Hindlimb muscle (tissue), 1 donor: ENCODE measurements at regions not wholly inside any gene's neighbourhood (a gene's known extent, or its start where the extent isn't known, plus 50 kb on each side); places are given as distances from the start of the nearest gene placed in this dataset.
A peak's percentile ranks its signal among the peaks of the same experiment; 100 is the strongest.

Experiments used
- DNase-seq: peaks from one replicate; pipeline ENCODE4 v3.0.0-alpha.2; 2013

DNA sequence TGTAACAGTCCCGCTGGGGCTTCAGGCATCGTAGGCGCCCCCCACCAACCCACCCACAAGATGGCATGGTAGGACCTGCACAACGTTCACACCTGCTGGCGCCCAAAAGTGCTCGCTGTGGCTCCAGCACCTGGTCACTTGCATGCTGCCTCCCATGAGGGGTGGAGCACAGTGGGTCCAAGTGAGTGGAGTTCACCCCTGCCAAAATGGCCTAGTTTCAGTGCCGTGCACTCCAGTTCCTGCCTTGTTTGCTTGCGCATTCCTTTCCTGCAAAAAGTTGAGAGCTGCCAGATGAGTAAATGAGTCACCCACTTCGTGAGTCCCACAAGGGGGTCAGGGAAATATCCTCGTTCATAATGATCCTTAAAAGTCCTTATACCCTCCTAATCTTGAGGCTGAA is 788.7 kb upstream of the DPPA4 start:
- DNase-seq, result no peak

DNA sequence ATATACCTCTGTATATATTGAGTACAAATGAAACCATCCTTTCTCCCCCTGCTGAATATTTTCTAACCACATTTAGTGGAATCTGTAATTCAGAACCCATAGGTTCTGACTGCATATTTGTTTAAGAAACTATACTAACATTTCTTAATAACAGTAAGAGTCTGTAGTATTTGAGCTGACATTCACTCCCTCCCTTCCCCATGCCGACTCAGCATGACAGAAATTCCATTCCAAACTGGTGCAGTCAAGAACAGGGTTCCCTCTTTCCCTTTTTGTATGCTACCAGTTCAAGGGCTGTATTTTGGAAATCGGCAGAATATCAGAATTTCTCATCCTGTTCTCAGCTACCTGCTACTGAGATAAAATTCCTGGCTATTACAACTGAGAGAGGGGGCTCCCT is 796.6 kb upstream of the DPPA4 start:
- DNase-seq, result no peak

DNA sequence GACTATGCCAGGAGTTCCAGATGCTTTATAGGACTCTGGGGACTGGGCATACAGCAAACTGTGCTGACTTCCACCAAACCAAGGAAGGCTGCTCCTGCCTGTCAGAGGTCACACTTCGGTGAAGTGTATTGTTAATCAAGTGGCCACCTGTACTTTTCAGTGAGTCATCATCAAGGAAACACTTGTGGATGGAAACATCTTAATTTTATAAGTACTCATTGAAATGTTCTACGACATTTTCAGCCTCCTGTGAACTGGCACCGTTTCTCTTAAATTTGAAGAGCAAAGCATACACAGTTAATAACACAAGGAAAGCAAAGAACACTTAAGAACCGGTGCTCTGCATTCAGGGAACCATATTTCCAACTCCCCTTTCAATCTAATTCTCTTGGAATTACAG is 801.7 kb upstream of the DPPA4 start:
- DNase-seq, result no peak

DNA sequence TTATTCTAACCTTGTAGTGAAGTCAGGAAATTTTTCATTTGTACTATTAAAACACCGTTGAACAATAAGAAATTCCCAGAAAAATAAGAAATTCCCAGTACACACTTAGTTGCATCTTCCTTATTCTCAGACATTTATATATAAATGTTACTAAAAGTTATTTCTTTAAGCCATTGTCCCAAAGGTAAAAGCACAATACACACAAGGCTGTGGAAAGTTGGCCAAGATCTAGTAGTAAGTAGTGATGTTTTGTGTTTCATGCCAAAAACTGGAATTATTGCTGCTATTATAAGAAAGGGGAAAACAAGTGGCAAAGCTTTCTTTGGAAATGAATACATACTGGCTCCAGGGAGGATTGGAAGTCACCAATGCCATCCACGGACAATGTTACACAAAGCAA is 802.5 kb upstream of the DPPA4 start:
- DNase-seq, result peak; percentile 14

DNA sequence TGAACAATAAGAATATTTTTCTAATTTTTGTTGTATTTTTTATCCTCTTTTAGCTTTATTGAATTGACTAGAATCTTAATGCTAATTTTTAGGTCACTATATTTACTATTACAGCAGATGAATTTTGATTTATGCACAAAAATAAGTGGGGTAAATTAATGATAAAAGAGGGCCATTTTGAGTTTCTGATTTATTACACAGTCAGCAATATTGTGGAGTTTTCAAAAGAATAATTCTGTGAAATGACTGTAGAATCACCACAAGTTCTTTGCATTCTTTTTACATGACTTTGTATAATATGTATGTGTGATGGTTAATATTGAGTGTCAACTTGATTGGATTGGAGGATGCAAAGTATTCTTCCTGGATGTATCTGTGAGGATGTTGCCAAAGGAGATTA is 812.4 kb upstream of the DPPA4 start:
- no peak for DNase-seq

DNA sequence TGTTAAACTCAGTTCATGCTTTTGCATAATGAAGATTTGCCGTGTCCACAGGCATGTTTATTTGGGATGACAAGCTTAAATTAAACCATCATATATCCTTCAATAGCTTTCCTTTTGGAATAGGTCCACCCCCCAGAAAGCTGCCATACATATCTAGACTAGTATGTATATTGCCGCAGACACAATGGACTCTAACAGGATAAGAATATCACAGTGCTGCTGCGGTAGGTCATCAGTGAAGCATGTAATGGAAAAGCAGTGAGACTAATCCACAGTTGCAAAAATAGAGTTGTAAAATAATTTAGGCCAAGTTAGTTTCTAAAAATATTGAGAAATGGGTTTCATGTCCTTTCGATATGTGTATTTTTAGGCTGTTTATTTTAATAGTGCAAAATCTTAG is 819.9 kb upstream of the DPPA4 start:
- DNase-seq, result no peak

DNA sequence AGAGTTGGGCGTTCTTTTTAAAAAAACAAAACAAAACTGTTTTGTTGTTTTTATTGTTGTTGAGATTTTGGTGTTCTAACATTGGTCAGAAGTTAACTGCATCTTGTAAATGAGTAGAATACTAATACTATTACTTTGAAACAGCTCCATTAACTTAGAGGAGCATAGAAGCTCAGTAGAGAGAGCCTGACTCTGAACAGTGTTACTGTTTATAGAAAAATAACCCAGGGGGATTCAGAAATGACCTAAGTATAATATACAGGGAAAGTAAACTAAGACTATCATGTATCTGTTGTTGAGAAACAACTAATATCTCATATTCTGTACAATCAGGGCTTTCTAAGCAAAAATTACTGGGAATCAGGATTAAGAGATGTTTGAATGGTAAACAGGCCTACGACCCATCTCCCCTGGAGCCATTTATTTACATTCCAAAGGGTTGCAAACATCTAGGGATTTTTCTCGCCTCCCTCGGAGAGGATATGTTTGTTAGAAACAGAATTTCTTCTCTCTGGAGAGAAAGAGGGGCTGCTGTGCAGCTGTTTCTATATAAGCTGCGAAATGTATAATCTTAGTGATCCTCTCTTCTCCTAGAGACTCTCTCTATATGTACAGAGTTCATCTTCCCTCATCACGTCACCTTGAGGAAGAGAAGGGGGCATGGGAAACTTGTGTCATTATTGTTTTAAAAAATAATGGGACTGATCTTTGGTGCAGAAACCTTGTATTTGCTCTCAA is 827.5 kb upstream of the DPPA4 start:
- DNase-seq, result no peak

DNA sequence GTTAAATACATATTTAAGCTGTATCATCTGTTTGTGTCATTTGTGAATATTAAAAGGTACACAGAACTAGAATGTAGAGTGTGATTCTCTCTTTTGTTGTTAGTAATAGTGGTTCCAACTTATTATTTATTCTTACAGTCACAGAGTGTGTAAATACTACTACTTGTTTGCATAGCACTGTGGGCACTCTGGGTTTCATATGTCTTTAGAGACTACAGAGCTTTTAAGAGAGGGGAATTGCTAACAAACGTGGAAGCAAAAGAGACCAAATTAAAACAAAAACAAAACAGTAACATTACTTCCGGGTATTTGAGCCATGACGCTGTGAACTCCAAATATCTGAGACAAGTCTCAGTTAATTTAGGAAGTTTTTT is 828.0 kb upstream of the DPPA4 start:
- no peak for DNase-seq

DNA sequence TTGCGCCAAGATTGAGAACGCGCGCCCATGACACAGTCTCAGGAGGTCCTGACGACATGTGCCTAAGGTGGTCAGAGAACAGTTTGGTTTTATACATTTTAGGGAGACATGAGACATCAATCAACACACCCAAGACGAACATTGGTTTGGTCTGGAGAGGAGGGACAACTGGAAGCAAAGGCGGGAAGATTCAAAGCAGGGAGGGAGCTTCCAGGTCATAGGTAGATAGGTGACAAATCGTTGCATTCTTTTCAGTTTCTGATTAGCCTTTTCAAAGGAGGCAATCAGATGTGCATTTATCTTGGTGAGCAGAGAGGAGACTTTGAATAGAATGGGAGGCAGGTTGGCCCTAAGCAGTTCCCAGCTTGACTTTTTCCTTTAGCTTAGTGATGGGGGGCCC is 828.4 kb upstream of the DPPA4 start:
- DNase-seq, result no peak

DNA sequence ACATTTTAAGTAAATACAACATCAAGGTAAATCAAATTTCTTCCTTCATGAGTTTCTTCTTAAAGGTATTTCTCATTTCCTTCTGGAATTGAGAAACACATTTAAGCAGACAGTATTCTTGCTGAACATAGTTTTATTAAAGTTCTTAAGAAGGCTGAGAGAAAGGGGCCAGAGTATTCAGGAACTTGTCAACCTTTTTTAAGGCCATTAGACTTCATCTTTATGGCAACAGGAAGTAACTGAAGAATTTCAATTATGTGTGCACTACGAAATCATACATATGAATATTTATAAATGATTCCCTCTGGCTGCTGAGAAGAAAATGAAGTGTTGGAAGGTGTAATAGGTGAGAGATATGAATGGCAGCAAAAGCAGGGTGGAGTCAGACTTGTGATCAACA is 829.4 kb upstream of the DPPA4 start:
- DNase-seq, result no peak

DNA sequence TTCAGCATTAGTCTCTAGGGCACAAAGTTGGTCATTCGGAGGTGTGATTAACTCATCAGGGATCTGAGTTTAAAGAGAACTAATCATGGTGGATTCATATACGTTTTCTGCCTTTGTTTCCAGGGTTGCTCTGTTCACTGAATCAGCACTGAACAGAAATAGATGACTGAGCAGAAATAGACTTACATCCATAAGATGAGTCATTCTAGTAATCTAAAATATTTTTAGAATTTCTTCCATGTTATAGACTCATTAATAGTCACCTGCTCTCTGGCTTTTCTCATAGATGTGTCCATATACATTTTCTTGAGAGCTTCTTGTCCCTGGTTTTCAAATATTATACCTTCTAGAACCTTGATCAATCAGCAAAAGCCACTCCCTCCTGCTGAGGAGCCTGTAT is 837.6 kb upstream of the DPPA4 start:
- no peak for DNase-seq

DNA sequence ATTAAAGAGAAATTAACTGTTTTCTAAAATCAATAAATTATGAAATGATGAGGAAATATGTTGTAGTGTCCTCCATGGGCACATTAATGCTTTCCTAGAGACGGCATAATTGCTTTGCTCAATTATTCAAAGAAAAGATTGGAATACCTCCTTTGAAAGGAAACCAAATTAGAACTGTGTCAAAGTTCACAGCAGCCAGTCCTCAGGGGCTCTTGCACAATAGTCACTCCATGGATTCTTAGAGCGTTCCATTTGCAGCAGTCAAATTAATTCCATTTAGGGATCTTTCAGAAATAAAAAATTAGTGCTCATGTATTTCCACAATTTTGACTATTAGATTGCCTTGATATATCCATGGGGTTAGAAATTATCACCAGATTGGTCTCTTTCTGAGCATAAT is 841.6 kb upstream of the DPPA4 start:
- no peak for DNase-seq

DNA sequence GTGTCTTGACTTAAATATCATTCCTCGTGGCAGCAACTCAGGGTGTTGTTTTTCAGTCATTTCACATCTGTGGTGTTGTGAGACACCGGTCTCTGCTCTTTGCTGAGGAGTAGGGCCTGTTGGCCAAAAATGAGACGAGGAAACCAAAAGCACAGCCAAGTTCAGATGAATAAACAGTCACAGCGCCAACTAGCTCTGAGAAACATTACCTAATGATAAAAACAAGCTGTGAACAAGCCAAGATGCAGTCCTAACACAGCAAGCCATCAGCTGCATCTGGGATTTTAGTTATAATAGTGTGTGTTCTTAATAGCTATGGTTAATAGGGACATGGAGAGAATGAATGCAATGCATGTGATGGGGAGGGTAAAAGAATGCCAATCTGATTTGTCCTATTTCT is 843.4 kb upstream of the DPPA4 start:
- DNase-seq, result peak; percentile 86

DNA sequence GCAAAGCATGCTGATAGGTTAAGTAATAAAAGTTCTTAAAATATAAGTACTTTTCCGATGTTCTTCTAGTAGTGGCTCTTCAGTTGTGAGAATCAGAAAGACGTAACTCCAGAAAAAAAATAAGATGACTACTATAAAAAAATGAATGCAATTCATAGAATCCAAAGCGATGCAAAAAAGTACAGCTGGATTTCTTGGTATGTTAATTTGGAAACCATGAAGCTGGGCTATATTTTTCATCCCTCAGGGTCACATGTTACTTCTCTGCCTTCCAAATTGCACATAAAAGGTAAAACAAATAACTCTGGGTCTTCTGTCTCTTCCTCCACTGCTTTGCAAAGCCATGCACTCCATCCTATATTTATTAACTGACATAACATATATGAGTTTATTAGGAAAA is 843.9 kb upstream of the DPPA4 start:
- DNase-seq, result peak; percentile 26

DNA sequence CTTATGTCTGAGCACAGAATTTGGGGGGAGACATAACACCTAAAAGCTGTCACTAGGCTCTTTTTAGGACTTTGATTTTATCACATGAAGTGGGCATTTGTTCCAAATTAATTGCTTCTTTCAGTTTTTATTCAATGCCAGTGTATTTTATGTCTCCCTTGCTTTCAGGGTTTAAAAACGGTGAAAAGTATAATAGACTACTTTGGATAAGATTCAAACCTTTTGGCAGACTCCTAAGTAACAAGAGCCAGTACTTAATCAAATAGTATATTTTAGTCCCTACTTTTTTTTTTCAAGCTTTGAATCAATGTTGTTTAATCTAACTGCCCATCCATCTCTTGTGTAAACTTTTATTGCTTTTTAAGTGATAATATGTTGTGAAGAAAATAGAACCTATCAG is 847.2 kb upstream of the DPPA4 start:
- DNase-seq, result no peak

DNA sequence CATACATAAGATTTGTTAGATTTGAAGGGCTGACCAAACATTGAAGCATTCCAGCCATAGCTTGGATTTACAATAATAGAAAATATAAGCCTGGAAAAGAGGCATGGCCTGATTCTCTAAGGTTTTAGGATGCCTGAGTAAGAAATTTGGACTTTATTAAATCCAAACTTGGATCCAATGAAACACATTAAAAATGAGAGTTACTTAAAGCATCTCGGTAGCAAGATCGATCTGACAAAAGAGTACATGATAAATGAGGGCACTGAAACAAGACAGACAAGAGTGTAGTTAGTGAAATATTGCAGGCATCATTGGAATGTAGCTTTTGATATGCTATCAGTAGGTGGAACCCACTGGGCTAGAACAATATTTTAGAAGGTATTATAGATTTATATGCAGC is 855.7 kb upstream of the DPPA4 start:
- DNase-seq, result no peak

DNA sequence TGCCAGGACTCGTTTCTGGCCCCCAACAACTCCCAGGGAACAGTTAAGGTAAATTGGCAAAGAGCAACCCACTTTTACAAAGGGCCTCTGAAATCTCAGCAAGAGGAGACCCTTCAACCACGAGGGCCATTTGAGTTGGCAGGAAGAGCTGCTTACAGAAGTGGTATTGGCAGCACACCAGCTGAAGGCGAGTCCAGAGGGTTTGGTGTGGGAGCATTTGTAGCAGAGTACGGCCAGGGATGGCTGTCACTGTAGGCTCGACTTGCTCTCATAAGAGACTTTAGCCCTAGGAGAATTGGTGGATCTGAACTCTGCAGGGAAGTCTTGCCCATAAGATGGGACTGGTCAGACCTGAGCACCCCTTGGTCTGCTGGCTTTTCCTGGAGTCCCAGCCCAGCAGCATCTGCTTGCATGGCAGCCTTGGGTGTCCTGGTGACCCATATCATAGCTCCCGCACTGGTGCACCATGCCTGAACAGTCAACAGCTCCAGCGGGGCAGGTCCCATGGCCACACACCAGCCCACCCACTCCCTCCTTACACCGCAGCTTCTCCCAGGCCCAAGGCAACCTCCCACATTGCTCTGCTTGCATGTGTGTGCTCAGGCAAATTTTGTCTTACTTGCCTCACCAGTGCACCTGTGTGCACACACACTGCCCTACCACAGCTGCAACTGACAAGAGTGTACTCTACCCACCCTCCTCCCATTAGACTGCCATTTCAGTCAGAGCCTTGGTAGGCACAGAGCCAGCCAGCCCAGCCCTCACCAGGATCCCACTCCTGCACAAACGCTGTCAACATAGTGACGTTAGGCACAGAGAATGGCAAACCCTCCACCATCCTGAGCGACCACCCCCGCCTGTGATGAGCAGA is 861.6 kb upstream of the DPPA4 start:
- no peak for DNase-seq

DNA sequence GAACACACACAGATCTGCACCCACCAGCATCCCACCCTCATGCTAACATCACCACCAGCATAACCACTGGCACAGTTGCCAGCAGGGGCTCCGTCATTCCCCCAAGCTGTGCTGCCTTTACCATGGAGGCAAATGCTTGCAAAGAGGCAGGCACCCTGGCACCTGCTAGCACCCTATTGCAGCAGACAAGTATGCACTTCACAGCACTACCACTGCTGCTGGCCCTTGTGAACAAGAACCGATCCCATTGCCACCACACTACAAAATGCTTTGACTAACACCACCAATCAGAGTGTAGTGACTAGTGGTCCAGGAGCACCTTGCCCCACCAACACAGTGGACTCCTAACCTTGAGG is 862.2 kb upstream of the DPPA4 start:
- no peak for DNase-seq

DNA sequence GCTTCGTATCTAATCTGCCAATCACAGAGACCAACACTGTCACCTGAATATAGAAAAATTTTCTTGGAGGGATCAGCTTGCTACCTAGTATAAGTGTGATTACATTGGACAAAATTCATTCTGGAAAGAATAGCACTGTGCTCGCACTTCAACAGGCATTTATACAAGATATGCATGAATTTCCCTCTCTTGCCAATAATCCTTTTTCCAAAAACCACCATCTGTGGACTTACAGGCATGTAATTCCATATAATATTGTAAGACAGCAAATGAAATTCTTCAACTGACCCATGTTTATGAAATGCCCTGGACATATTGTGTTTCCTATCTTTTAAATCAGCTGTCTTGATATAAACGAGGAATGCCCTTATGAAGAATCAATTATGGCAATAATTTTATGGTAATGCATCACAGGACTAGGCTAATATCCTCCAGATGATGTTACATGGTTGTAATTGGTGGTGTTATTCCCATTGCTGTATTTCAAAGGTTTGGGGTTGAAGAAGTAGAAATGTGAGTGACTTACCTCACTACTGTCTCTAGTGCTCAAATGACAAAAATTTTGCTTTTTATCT is 861.4 kb upstream of the NECTIN3 start:
- DNase-seq, result no peak

DNA sequence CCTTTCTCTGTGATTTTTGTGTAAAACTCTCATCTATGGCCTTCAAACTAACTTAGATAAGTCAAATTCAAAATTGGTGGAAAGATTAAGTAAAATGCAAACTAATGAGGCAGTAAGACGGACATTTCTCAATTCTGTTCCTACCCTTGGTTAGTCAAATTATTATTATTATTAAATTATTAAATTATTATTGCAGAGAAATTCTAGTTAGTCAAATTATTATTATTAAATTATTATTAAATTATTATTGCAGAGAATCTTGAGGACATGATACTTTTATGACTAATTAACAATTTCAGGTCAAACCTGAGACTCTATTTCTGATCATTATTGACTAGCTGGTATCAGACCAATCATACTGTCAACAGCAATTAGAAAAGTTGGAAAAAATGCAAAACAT is 845.0 kb upstream of the NECTIN3 start:
- no peak for DNase-seq

DNA sequence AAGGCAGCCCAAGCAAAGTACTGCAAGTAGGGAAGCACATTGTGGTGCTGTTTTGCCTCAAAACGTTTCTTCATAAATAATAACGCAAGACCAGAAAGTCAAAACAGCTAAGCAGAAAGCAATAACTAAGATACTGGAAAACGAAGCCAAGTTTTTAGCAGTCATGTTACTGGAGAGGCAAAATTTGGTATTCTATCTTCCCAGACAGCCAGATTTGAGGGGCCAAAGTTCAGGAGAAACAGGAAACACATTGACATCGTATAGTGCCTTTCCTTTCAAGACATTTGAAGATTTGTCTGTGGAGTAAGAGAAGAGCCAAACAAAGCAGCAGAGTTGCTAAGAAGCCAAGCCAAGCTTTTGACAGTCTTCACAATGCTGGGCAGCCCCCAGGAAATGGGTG is 843.6 kb upstream of the NECTIN3 start:
- no peak for DNase-seq

DNA sequence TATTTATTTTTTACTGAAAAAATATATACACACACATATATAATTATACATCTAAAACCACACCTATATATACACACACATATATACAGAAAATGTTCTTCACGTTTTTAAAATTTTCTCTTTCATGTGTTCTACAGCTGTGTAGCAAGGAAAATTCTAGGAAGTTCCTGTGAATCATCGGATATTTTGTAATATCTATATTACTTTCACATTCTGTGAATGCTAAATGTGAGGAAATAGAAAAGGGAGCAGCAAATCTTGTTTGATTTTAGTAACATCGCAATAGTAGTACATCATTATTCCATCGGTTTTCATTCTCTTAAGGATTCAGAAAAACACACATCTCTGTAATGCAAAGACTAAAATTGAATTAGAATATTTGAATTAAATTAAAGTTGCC is 836.8 kb upstream of the NECTIN3 start:
- DNase-seq, result no peak

DNA sequence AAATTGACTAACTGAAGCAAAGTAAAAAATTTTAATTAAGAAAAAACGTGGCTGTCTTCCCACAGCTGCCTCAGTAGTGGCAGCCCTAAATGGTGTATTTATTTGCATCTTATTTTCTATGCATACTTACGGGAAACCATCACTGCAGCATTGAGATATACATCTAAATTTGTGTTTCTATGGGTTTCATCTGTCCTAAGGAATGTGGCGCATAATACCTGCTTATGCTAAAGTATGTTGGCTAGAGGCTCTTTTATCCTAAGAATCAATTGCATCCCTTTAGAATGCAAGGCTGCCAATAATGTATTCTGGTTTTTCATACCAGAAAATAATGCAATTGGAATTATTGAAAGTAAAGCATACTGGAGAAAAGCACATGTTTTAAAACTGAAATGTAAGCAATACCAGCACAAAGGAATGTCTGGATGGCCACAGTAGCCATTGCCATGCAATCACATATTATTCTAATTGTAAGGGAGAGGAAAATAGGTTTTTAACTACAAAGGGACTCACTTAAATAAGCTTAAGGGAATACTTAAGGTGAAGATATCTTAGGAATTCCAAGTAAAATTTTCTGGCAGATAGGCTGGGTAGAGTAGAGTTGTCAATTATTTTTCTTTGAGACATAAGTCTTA is 834.5 kb upstream of the NECTIN3 start:
- no peak for DNase-seq

DNA sequence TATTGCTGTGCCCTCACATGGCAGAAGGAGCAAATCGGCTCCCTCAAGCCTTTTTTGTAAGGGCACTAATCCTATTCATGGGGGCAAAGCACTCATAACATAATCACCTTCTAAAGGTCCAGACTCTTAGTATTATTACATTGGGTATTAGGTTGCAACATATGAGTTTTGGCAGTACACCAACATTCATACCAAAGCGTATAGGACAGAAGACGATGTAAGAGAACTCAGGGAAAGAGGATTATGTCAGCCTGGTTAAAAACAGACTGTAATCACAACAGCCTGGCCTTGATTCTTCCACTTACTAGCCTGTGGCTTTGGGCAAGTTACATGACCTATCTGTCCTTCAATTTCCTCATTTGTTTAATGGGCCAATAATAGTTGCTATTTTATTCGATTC is 828.5 kb upstream of the NECTIN3 start:
- no peak for DNase-seq
